Caco-2 (cell line): ENCODE measurements at regions not wholly inside any gene's neighbourhood (a gene's known extent, or its start where the extent isn't known, plus 50 kb on each side); places are given as distances from the start of the nearest gene placed in this dataset.

Experiments used
- BruUV-seq: library from RNA; stranded (reverse); fragments of 400-500 nt; replicated peaks from 2 replicates; lab custom pipeline; 2021; lab: Mats Ljungman, UMichigan
- CTCF ChIA-PET: fragments of 300-600 bp; sonication (Branson Sonifier 250); formaldehyde crosslinking; loops from one replicate; lab custom pipeline; 2022; ENCODE audit warnings: antibody characterized with exemption; lab: Charles Lee
- POLR2A ChIA-PET: fragments of 300-600 bp; sonication (Branson Sonifier 250); formaldehyde crosslinking; loops from one replicate; lab custom pipeline; 2022; ENCODE audit warnings: antibody characterized with exemption; lab: Charles Lee
- DNase-seq, 2 experiments: peaks; one replicate each; pipeline versions ENCODE4 v3.0.0 to v3.0.0-alpha.2; 2020 to 2022
- H3K27me3 ChIP-seq: replicated peaks from 2 replicates; pipeline ENCODE4 v1.6.0; 2011; ENCODE audit warnings: low read length; ENCODE audit not compliant: control insufficient read depth, insufficient read depth
- H3K36me3 ChIP-seq: 2 replicates; pipeline ENCODE4 v1.5.1; 2011; ENCODE audit warnings: low read length; ENCODE audit not compliant: control insufficient read depth, insufficient read depth
- H3K4me1 ChIP-seq: fragments of 250-450 bp; sonication (Bioruptor Pico); 2 replicates; pipeline ENCODE4 v1.5.1; 2020; ENCODE audit warnings: mild to moderate bottlenecking
- H3K4me3 ChIP-seq: 2 replicates; pipeline ENCODE4 v1.5.1; 2011; ENCODE audit warnings: low read depth, mild to moderate bottlenecking, control low read depth, low read length
- H3K9me3 ChIP-seq: fragments of 250-450 bp; sonication (Bioruptor Pico); 2 replicates; pipeline ENCODE4 v1.5.1; 2020; ENCODE audit warnings: mild to moderate bottlenecking, moderate library complexity
- H3K27ac Mint-ChIP-seq: one replicate; pipeline ENCODE4 v1.8.0; 2022; ENCODE audit warnings: mixed read lengths; ENCODE audit not compliant: unreplicated experiment
- H3K27me3 Mint-ChIP-seq: one replicate; pipeline ENCODE4 v1.8.0; 2022; ENCODE audit warnings: mixed read lengths; ENCODE audit not compliant: insufficient read depth, unreplicated experiment
- H3K36me3 Mint-ChIP-seq: one replicate; pipeline ENCODE4 v1.8.0; 2022; ENCODE audit warnings: mild to moderate bottlenecking, mixed read lengths; ENCODE audit not compliant: insufficient read depth, unreplicated experiment
- H3K4me1 Mint-ChIP-seq: one replicate; pipeline ENCODE4 v1.8.0; 2022; ENCODE audit warnings: low read depth, mixed read lengths; ENCODE audit not compliant: unreplicated experiment
- H3K4me3 Mint-ChIP-seq: one replicate; pipeline ENCODE4 v1.8.0; 2022; ENCODE audit warnings: mild to moderate bottlenecking, moderate library complexity, mixed read lengths; ENCODE audit not compliant: unreplicated experiment
- H3K9me3 Mint-ChIP-seq: one replicate; pipeline ENCODE4 v1.8.0; 2022; ENCODE audit warnings: mixed read lengths; ENCODE audit not compliant: unreplicated experiment
- intact Hi-C: fragments of 100-400 bp; cut with micrococcal nuclease; formaldehyde crosslinking; loops from one replicate; pipeline ENCODE4 v1.10.0; 2022; ENCODE audit not compliant: unreplicated experiment
- TF ChIP-seq, protein P1 (sequence below), 2 experiments: fragments of 200-600 bp in 1 of 2; IDR thresholded peaks; 1 replicate in 1 of 2; 2 replicates in 1 of 2; pipeline versions ENCODE4 v1.5.1 to v1.8.0; 2011 to 2022; ENCODE audit warnings: antibody characterized with exemption in 1 of 2, control low read depth in 1 of 2, inconsistent platforms in 1 of 2, low read depth in 1 of 2, low read length in 1 of 2, mild to moderate bottlenecking in 1 of 2, moderate library complexity in 1 of 2; ENCODE audit not compliant: insufficient read depth in 1 of 2, severe bottlenecking in 1 of 2, unreplicated experiment in 1 of 2

DNA sequence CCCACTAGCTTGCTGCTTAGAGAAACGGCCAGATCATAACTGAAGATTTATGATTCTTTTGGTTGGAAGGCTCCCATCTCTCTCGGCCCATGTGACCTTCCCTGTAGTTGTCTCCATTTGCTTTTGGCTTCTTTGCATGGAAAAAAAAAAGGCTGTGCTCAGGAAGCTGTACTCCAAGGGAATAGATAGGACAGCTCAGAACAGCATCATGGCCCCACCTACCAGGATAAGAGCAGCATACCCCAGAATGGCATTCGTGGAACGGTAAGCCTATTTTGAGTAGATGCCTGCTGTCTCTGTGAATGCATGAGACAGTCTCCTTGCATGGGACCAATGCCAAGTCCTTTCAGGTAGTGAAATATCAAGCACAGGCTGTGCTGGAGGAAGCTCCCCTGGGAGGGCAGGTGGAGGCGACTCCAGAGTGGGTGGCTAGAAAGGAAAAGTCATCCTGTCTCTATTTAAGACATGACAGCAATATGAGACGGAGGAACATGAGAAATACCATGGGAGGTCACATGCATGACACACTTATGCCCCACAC, 94.1 kb upstream of the AMOTL1 start:
- POLR2A ChIA-PET, result no interaction called here

DNA sequence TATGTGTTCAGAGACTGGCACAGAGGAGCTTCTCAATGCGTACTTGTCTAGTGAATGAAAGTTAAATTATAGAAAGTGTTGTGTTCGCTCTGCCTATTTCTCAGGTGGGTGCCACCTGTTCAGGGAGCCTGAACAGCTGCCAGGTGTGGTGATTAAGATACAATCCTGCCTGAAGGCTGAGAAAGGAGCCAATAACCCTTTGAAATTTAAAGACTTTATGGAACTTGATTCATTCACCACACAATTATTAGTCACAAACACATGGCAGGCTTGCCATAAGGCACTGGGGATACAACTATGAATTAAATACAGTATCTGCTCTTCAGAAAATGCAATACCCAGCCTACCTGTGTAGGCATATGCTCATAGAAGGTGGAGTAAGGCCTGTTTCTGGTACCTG, 92.9 kb upstream of the AMOTL1 start:
- H3K9me3 ChIP-seq, result peaks cover 28% of the 10 kb centered on the region
- H3K4me3 ChIP-seq, result no peak overlapping the region
- H3K27me3 ChIP-seq, result no peaks in the 10 kb centered on the region
- Mint-ChIP-seq H3K4me1 (peaks cover 29% of the 10 kb centered on the region), H3K9me3 (peaks cover 27% of the 10 kb centered on the region), H3K36me3 (no peaks in the 10 kb centered on the region), H3K4me3 (no peak overlapping the region), H3K27ac (no peak overlapping the region), H3K27me3 (no peaks in the 10 kb centered on the region)
- CTCF ChIA-PET, result no interaction called here
- intact Hi-C loops, result no loop called here
- TF ChIP-seq, protein P1, sequence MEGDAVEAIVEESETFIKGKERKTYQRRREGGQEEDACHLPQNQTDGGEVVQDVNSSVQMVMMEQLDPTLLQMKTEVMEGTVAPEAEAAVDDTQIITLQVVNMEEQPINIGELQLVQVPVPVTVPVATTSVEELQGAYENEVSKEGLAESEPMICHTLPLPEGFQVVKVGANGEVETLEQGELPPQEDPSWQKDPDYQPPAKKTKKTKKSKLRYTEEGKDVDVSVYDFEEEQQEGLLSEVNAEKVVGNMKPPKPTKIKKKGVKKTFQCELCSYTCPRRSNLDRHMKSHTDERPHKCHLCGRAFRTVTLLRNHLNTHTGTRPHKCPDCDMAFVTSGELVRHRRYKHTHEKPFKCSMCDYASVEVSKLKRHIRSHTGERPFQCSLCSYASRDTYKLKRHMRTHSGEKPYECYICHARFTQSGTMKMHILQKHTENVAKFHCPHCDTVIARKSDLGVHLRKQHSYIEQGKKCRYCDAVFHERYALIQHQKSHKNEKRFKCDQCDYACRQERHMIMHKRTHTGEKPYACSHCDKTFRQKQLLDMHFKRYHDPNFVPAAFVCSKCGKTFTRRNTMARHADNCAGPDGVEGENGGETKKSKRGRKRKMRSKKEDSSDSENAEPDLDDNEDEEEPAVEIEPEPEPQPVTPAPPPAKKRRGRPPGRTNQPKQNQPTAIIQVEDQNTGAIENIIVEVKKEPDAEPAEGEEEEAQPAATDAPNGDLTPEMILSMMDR (IDR thresholded peaks at IDR 0.05; ENCODE audit: insufficient read depth in 1 of 2, low read depth in 1 of 2, low read length in 1 of 2, severe bottlenecking in 1 of 2, unreplicated experiment in 1 of 2), result no peak
- POLR2A ChIA-PET, result no interaction called here
- H3K36me3 ChIP-seq, result no peaks in the 10 kb centered on the region
- BruUV-seq, result no TSS peak
- no peak for DNase-seq
- peaks cover 47% of the 10 kb centered on the region for H3K4me1 ChIP-seq

More for the DNA sequence above, 94.1 kb upstream of the AMOTL1 start:
- no TSS peak for BruUV-seq
- CTCF ChIA-PET, result no interaction called here
- H3K4me3 Mint-ChIP-seq, result no peak overlapping the region
- peaks cover 27% of the 10 kb centered on the region for H3K9me3 Mint-ChIP-seq
- peak in 1 of 2 experiments; percentile 13 for DNase-seq
- no peak overlapping the region for H3K27ac Mint-ChIP-seq
- intact Hi-C loops, result no loop called here
- Histone ChIP-seq H3K36me3 (no peaks in the 10 kb centered on the region), H3K9me3 (peaks cover 28% of the 10 kb centered on the region), H3K4me1 (peaks cover 44% of the 10 kb centered on the region), H3K27me3 (no peaks in the 10 kb centered on the region), H3K4me3 (no peak overlapping the region)
- TF ChIP-seq, protein P1 (IDR thresholded peaks at IDR 0.05; ENCODE audit: insufficient read depth in 1 of 2, low read depth in 1 of 2, low read length in 1 of 2, severe bottlenecking in 1 of 2, unreplicated experiment in 1 of 2), result no peak
- H3K36me3 Mint-ChIP-seq, result no peaks in the 10 kb centered on the region
- no peaks in the 10 kb centered on the region for H3K27me3 Mint-ChIP-seq
- peaks cover 29% of the 10 kb centered on the region for H3K4me1 Mint-ChIP-seq

DNA sequence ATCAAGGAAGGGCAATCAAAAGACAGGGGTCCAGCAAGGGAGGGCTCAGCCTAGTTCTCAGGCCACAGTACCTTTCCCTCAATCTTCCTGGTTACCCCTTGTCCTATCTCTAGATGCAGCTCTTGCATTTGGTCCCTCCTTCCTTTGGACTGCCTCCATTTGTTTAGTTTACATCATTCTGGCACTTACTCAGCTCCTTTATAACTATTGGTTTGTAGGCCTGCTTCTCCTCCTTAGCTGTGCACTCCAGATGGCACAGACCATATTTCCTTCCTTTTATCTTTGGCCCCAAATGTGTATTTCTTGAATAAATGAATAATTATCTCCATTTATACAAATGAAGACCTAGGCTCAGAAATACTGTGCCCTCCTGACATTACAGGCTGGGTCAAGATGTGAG, 92.3 kb upstream of the AMOTL1 start:
- Mint-ChIP-seq H3K27me3 (no peaks in the 10 kb centered on the region), H3K9me3 (peaks cover 23% of the 10 kb centered on the region), H3K4me3 (no peak overlapping the region), H3K4me1 (peaks cover 32% of the 10 kb centered on the region), H3K36me3 (no peaks in the 10 kb centered on the region), H3K27ac (no peak overlapping the region)
- Histone ChIP-seq H3K4me1 (peaks cover 47% of the 10 kb centered on the region), H3K36me3 (no peaks in the 10 kb centered on the region), H3K27me3 (no peaks in the 10 kb centered on the region), H3K4me3 (no peak overlapping the region), H3K9me3 (peaks cover 22% of the 10 kb centered on the region)
- ChIA-PET POLR2A (no interaction called here), CTCF (no interaction called here)
- BruUV-seq, result no TSS peak
- intact Hi-C loops, result no loop called here
- TF ChIP-seq, protein P1 (IDR thresholded peaks at IDR 0.05; ENCODE audit: insufficient read depth in 1 of 2, low read depth in 1 of 2, low read length in 1 of 2, severe bottlenecking in 1 of 2, unreplicated experiment in 1 of 2), result no peak
- no peak for DNase-seq
